ENCODE measurements at regions not wholly inside any gene's neighbourhood (a gene's known extent, or its start where the extent isn't known, plus 50 kb on each side); places are given as distances from the start of the nearest gene placed in this dataset.

DNA sequence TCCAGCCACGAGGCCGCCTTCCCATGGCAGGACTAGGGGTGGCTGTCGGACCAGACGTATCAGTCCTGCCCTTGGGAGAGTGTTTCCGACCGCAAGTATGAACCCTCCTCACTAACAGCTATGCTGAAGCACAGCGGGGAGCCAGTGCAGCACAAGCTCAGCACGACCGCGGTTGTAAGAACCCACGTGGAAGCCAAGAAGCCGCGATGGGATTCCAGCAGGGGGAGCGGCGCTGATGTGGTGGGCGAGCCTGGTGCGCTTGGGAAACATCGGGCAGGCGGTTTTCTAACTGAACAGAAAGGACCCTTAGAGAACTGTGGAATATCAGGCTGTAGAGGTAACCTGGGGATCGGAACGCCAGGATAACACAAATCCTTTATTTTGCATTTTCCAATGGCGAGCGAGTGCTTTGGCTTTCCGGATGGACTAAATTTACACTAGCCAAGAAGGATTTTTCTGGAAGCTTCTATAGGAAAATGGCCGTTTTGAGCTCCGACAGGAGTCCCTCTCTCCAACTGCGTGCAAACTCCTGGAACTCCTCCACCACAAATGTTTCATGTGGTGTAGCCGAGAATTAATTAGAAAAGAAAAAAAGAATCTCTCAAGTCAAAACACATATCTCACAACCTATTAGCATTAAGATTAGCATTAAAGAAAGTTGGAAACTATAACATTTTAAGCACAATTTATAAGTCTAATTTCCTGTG lies 132.0 kb upstream of the MYCN start:
- Histone ChIP-seq H3K27ac (no peak overlapping the region), H3K9me3 (no peaks in the 10 kb centered on the region), H3K27me3 (no peaks in the 10 kb centered on the region), H3K4me3 (no peak overlapping the region), H3K4me1 (no peaks in the 10 kb centered on the region), H3K36me3 (no peaks in the 10 kb centered on the region)
- 80 to 86% methylated on average over 5 to 27 of the region's 28 CpGs for whole genome bisulfite sequencing, 2 donors (ENCODE audit: low coverage in 1 of 2)
- DNase-seq = no peak
- no peak for TF ChIP-seq POLR2A (IDR thresholded peaks at IDR 0.05)
- no peak for TF ChIP-seq POLR2AphosphoS5 (IDR thresholded peaks at IDR 0.05)
- TF ChIP-seq, protein P1, sequence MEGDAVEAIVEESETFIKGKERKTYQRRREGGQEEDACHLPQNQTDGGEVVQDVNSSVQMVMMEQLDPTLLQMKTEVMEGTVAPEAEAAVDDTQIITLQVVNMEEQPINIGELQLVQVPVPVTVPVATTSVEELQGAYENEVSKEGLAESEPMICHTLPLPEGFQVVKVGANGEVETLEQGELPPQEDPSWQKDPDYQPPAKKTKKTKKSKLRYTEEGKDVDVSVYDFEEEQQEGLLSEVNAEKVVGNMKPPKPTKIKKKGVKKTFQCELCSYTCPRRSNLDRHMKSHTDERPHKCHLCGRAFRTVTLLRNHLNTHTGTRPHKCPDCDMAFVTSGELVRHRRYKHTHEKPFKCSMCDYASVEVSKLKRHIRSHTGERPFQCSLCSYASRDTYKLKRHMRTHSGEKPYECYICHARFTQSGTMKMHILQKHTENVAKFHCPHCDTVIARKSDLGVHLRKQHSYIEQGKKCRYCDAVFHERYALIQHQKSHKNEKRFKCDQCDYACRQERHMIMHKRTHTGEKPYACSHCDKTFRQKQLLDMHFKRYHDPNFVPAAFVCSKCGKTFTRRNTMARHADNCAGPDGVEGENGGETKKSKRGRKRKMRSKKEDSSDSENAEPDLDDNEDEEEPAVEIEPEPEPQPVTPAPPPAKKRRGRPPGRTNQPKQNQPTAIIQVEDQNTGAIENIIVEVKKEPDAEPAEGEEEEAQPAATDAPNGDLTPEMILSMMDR (IDR thresholded peaks at IDR 0.05) = no peak
- no peak for TF ChIP-seq EP300 (IDR thresholded peaks at IDR 0.05; ENCODE audit: low read depth)
- intact Hi-C loops (cut with DNase I; ENCODE audit: low total_unique reads) = no loop called here
- in situ Hi-C loops (cut with MboI; ENCODE audit: low pct_ligation_motif_present in 1 of 4, low pct_unique_long_range_greater_than_20kb in 1 of 4, low sequenced_read_pairs in 3 of 4) = no loop called here

DNA sequence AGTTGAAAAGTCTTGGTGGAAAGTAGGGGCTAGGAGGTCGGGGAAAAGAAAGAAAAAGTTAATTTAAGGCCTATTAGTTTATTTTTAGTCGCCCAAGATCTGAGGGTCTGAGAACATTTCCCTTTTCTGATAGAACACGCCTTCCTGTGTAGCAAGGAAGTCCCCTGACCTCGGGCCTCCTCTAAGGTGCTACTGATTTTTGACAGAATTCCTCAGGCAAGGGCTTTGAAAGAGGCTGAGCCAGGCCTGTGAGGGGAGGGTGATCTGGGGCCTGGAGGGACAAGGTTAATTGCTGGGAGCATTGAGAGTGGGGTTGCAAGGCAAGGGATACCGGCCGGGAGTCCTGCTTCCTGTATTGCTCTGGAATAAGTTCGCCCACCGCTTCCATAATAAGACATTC lies 131.4 kb upstream of the MYCN start:
- in situ Hi-C loops (cut with MboI; ENCODE audit: low pct_ligation_motif_present in 1 of 4, low pct_unique_long_range_greater_than_20kb in 1 of 4, low sequenced_read_pairs in 3 of 4) (no loop called here), intact Hi-C loops (cut with DNase I; ENCODE audit: low total_unique reads) (no loop called here)
- no peak for TF ChIP-seq POLR2A (IDR thresholded peaks at IDR 0.05)
- no peak for TF ChIP-seq EP300 (IDR thresholded peaks at IDR 0.05; ENCODE audit: low read depth)
- TF ChIP-seq POLR2AphosphoS5 (IDR thresholded peaks at IDR 0.05) = no peak
- TF ChIP-seq, protein P1 (IDR thresholded peaks at IDR 0.05) = no peak
- Histone ChIP-seq H3K4me1 (no peaks in the 10 kb centered on the region), H3K27me3 (no peaks in the 10 kb centered on the region), H3K36me3 (no peaks in the 10 kb centered on the region), H3K9me3 (no peaks in the 10 kb centered on the region), H3K4me3 (no peak overlapping the region), H3K27ac (no peak overlapping the region)
- no peak for DNase-seq
- 57 to 69% methylated on average over 7 to 8 of the region's 8 CpGs for WGBS, 2 donors (ENCODE audit: low coverage in 1 of 2)

GRCh38 chr2:15809404-15809803 lies 130.9 kb upstream of the MYCN start:
- no peaks in the 10 kb centered on the region for H3K27me3 ChIP-seq
- no peaks in the 10 kb centered on the region for H3K4me1 ChIP-seq
- no peak for TF ChIP-seq EP300 (IDR thresholded peaks at IDR 0.05; ENCODE audit: low read depth)
- no peak for TF ChIP-seq POLR2A (IDR thresholded peaks at IDR 0.05)
- TF ChIP-seq, protein P1 (IDR thresholded peaks at IDR 0.05) = no peak
- no peak for TF ChIP-seq POLR2AphosphoS5 (IDR thresholded peaks at IDR 0.05)
- intact Hi-C loops (cut with DNase I; ENCODE audit: low total_unique reads) = no loop called here
- in situ Hi-C loops (cut with MboI; ENCODE audit: low pct_ligation_motif_present in 1 of 4, low pct_unique_long_range_greater_than_20kb in 1 of 4, low sequenced_read_pairs in 3 of 4) = no loop called here
- no peak for DNase-seq
- no peaks in the 10 kb centered on the region for H3K36me3 ChIP-seq
- H3K4me3 ChIP-seq = no peak overlapping the region
- H3K9me3 ChIP-seq = no peaks in the 10 kb centered on the region
- H3K27ac ChIP-seq = no peak overlapping the region
- 76 to 83% methylated on average over 2 to 11 of the region's 11 CpGs for WGBS, 2 donors (ENCODE audit: low coverage in 1 of 2)

GRCh38 chr2:15810477-15811150 lies 129.7 kb upstream of the MYCN start:
- in situ Hi-C loops (cut with MboI; ENCODE audit: low pct_ligation_motif_present in 1 of 4, low pct_unique_long_range_greater_than_20kb in 1 of 4, low sequenced_read_pairs in 3 of 4) (no loop called here), intact Hi-C loops (cut with DNase I; ENCODE audit: low total_unique reads) (no loop called here)
- no peaks in the 10 kb centered on the region for H3K4me1 ChIP-seq
- no peak overlapping the region for H3K27ac ChIP-seq
- H3K36me3 ChIP-seq = no peaks in the 10 kb centered on the region
- H3K4me3 ChIP-seq = no peak overlapping the region
- WGBS, 2 donors (ENCODE audit: low coverage in 1 of 2) = 82 to 87% methylated on average over 8 to 12 of the region's 12 CpGs
- H3K9me3 ChIP-seq = no peaks in the 10 kb centered on the region
- DNase-seq = no peak
- TF ChIP-seq POLR2A (IDR thresholded peaks at IDR 0.05) = no peak
- TF ChIP-seq, protein P1 (IDR thresholded peaks at IDR 0.05) = no peak
- TF ChIP-seq POLR2AphosphoS5 (IDR thresholded peaks at IDR 0.05) = no peak
- no peak for TF ChIP-seq EP300 (IDR thresholded peaks at IDR 0.05; ENCODE audit: low read depth)
- no peaks in the 10 kb centered on the region for H3K27me3 ChIP-seq

All from transverse colon (tissue), 4 donors.